ENCODE measurements at regions not wholly inside any gene's neighbourhood (a gene's known extent, or its start where the extent isn't known, plus 50 kb on each side); places are given as distances from the start of the nearest gene placed in this dataset.

DNA sequence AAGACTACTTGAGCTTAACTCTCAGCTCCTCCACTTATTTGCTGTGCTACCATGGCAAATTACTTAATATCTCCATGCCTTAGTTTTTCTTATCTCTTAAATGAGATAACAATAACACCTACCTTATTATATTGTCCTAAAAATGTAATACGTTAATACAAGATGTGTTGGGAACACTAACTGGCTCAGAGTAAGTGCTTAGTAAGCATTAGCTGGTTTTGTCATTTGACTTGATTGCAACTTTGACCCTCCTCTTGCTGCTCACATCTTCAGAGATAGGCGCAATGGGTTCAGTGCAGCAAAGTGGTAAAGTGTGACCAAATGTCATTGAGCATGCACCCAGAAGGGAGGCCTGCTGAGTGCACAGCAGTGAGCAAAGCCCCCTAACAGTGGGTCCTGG is 294.5 kb upstream of the CLNK start:
- peaks cover 22% of the 10 kb centered on the region for H3K4me1 Mint-ChIP-seq
- TF ChIP-seq RORB (CRISPR knock-in tag; IDR thresholded peaks at IDR 0.05) (no peak), ZNF671 (CRISPR knock-in tag; IDR thresholded peaks at IDR 0.05) (no peak), SMAD4 (CRISPR knock-in tag; IDR thresholded peaks at IDR 0.05) (no peak), ELF4 (CRISPR knock-in tag; IDR thresholded peaks at IDR 0.05; ENCODE audit: low read depth) (no peak), ZNF396 (CRISPR knock-in tag; IDR thresholded peaks at IDR 0.05; ENCODE audit: borderline replicate concordance) (no peak), TCF7 (CRISPR knock-in tag; IDR thresholded peaks at IDR 0.05; ENCODE audit: low read depth) (no peak), ZNF416 (CRISPR knock-in tag; IDR thresholded peaks at IDR 0.05) (no peak), RELA (CRISPR knock-in tag; IDR thresholded peaks at IDR 0.05; ENCODE audit: borderline replicate concordance) (no peak), NR2C2 (CRISPR knock-in tag; IDR thresholded peaks at IDR 0.05) (no peak), EMX1 (CRISPR knock-in tag; IDR thresholded peaks at IDR 0.05) (no peak)
- TF ChIP-seq, protein P1, sequence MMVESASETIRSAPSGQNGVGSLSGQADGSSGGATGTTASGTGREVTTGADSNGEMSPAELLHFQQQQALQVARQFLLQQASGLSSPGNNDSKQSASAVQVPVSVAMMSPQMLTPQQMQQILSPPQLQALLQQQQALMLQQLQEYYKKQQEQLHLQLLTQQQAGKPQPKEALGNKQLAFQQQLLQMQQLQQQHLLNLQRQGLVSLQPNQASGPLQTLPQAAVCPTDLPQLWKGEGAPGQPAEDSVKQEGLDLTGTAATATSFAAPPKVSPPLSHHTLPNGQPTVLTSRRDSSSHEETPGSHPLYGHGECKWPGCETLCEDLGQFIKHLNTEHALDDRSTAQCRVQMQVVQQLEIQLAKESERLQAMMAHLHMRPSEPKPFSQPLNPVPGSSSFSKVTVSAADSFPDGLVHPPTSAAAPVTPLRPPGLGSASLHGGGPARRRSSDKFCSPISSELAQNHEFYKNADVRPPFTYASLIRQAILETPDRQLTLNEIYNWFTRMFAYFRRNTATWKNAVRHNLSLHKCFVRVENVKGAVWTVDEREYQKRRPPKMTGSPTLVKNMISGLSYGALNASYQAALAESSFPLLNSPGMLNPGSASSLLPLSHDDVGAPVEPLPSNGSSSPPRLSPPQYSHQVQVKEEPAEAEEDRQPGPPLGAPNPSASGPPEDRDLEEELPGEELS (CRISPR knock-in tag; IDR thresholded peaks at IDR 0.05) = no peak
- TF ChIP-seq, protein P2, sequence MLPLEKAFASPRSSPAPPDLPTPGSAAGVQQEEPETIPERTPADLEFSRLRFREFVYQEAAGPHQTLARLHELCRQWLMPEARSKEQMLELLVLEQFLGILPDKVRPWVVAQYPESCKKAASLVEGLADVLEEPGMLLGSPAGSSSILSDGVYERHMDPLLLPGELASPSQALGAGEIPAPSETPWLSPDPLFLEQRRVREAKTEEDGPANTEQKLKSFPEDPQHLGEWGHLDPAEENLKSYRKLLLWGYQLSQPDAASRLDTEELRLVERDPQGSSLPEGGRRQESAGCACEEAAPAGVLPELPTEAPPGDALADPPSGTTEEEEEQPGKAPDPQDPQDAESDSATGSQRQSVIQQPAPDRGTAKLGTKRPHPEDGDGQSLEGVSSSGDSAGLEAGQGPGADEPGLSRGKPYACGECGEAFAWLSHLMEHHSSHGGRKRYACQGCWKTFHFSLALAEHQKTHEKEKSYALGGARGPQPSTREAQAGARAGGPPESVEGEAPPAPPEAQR (CRISPR knock-in tag; IDR thresholded peaks at IDR 0.05) = no peak
- TF ChIP-seq, protein P3, sequence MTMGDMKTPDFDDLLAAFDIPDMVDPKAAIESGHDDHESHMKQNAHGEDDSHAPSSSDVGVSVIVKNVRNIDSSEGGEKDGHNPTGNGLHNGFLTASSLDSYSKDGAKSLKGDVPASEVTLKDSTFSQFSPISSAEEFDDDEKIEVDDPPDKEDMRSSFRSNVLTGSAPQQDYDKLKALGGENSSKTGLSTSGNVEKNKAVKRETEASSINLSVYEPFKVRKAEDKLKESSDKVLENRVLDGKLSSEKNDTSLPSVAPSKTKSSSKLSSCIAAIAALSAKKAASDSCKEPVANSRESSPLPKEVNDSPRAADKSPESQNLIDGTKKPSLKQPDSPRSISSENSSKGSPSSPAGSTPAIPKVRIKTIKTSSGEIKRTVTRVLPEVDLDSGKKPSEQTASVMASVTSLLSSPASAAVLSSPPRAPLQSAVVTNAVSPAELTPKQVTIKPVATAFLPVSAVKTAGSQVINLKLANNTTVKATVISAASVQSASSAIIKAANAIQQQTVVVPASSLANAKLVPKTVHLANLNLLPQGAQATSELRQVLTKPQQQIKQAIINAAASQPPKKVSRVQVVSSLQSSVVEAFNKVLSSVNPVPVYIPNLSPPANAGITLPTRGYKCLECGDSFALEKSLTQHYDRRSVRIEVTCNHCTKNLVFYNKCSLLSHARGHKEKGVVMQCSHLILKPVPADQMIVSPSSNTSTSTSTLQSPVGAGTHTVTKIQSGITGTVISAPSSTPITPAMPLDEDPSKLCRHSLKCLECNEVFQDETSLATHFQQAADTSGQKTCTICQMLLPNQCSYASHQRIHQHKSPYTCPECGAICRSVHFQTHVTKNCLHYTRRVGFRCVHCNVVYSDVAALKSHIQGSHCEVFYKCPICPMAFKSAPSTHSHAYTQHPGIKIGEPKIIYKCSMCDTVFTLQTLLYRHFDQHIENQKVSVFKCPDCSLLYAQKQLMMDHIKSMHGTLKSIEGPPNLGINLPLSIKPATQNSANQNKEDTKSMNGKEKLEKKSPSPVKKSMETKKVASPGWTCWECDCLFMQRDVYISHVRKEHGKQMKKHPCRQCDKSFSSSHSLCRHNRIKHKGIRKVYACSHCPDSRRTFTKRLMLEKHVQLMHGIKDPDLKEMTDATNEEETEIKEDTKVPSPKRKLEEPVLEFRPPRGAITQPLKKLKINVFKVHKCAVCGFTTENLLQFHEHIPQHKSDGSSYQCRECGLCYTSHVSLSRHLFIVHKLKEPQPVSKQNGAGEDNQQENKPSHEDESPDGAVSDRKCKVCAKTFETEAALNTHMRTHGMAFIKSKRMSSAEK (CRISPR knock-in tag; IDR thresholded peaks at IDR 0.05; ENCODE audit: borderline replicate concordance) = no peak
- TF ChIP-seq, protein P4, sequence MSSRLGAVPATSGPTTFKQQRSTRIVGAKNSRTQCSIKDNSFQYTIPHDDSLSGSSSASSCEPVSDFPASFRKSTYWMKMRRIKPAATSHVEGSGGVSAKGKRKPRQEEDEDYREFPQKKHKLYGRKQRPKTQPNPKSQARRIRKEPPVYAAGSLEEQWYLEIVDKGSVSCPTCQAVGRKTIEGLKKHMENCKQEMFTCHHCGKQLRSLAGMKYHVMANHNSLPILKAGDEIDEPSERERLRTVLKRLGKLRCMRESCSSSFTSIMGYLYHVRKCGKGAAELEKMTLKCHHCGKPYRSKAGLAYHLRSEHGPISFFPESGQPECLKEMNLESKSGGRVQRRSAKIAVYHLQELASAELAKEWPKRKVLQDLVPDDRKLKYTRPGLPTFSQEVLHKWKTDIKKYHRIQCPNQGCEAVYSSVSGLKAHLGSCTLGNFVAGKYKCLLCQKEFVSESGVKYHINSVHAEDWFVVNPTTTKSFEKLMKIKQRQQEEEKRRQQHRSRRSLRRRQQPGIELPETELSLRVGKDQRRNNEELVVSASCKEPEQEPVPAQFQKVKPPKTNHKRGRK (CRISPR knock-in tag; IDR thresholded peaks at IDR 0.05; ENCODE audit: borderline replicate concordance) = no peak
- TF ChIP-seq, protein P5, sequence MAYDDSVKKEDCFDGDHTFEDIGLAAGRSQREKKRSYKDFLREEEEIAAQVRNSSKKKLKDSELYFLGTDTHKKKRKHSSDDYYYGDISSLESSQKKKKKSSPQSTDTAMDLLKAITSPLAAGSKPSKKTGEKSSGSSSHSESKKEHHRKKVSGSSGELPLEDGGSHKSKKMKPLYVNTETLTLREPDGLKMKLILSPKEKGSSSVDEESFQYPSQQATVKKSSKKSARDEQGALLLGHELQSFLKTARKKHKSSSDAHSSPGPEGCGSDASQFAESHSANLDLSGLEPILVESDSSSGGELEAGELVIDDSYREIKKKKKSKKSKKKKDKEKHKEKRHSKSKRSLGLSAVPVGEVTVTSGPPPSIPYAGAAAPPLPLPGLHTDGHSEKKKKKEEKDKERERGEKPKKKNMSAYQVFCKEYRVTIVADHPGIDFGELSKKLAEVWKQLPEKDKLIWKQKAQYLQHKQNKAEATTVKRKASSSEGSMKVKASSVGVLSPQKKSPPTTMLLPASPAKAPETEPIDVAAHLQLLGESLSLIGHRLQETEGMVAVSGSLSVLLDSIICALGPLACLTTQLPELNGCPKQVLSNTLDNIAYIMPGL (CRISPR knock-in tag; IDR thresholded peaks at IDR 0.05) = no peak
- ChIA-PET POLR2A (no interaction called here), CTCF (no interaction called here)
- H3K9me3 Mint-ChIP-seq = peaks cover 79% of the 10 kb centered on the region
- H3K27me3 Mint-ChIP-seq (ENCODE audit: low read depth) = peaks cover 18% of the 10 kb centered on the region
- no peak for ATAC-seq
- H3K4me3 Mint-ChIP-seq = no peak overlapping the region
- H3K36me3 Mint-ChIP-seq = peaks cover 64% of the 10 kb centered on the region
- H3K27ac Mint-ChIP-seq = no peak overlapping the region
- no peak for DNase-seq (ENCODE audit: low spot score)

DNA sequence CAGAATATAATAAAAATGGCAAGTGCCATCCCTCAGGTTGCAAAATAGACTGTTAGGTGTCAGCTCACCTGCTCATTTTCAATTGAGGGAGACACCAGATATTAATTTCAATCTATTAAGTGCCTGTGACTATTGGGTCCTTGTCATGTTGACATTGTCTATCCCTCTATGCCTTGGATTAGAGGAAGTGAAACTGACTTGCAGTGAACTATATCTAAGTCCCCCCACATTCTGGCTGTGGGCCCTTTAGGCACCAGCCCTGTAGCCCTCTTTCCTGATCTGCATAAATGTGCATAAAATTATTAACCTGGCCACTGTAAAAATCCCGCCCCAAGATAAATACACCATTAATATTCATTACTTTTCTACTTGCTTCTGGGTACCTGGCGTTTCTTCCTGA is 293.0 kb upstream of the CLNK start:
- ATAC-seq (no peak), DNase-seq (ENCODE audit: low spot score) (no peak)
- Mint-ChIP-seq H3K27ac (no peak overlapping the region), H3K27me3 (ENCODE audit: low read depth) (peaks cover 14% of the 10 kb centered on the region), H3K9me3 (peaks cover 75% of the 10 kb centered on the region), H3K36me3 (peaks cover 61% of the 10 kb centered on the region), H3K4me1 (peaks cover 7% of the 10 kb centered on the region), H3K4me3 (no peak overlapping the region)
- POLR2A ChIA-PET = no interaction called here
- CTCF ChIA-PET = no interaction called here
- TF ChIP-seq, protein P6, sequence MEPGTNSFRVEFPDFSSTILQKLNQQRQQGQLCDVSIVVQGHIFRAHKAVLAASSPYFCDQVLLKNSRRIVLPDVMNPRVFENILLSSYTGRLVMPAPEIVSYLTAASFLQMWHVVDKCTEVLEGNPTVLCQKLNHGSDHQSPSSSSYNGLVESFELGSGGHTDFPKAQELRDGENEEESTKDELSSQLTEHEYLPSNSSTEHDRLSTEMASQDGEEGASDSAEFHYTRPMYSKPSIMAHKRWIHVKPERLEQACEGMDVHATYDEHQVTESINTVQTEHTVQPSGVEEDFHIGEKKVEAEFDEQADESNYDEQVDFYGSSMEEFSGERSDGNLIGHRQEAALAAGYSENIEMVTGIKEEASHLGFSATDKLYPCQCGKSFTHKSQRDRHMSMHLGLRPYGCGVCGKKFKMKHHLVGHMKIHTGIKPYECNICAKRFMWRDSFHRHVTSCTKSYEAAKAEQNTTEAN (CRISPR knock-in tag; IDR thresholded peaks at IDR 0.05) = no peak
- no peak for TF ChIP-seq GABPB1 (CRISPR knock-in tag; IDR thresholded peaks at IDR 0.05)
- TF ChIP-seq KAT7 (CRISPR knock-in tag; IDR thresholded peaks at IDR 0.05; ENCODE audit: borderline replicate concordance) = no peak
- no peak for TF ChIP-seq ZNF138 (CRISPR knock-in tag; conservative IDR thresholded peaks at IDR 0.05)
- TF ChIP-seq ZNF232 (CRISPR knock-in tag; IDR thresholded peaks at IDR 0.05) = no peak
- TF ChIP-seq, protein P7, sequence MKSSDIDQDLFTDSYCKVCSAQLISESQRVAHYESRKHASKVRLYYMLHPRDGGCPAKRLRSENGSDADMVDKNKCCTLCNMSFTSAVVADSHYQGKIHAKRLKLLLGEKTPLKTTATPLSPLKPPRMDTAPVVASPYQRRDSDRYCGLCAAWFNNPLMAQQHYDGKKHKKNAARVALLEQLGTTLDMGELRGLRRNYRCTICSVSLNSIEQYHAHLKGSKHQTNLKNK (CRISPR knock-in tag; IDR thresholded peaks at IDR 0.05) = no peak
- TF ChIP-seq, protein P4 (CRISPR knock-in tag; IDR thresholded peaks at IDR 0.05; ENCODE audit: borderline replicate concordance) = no peak
